HG03354 (cell line): ENCODE measurements at regions not wholly inside any gene's neighbourhood (a gene's known extent, or its start where the extent isn't known, plus 50 kb on each side); places are given as distances from the start of the nearest gene placed in this dataset.

Source experiments
- ATAC-seq: cut with Tn5 transposase; IDR thresholded peaks from one replicate; pipeline ENCODE4 v1.9.1; 2021; ENCODE audit warnings: mild to moderate bottlenecking; ENCODE audit not compliant: unreplicated experiment, poor library complexity, severe bottlenecking

DNA sequence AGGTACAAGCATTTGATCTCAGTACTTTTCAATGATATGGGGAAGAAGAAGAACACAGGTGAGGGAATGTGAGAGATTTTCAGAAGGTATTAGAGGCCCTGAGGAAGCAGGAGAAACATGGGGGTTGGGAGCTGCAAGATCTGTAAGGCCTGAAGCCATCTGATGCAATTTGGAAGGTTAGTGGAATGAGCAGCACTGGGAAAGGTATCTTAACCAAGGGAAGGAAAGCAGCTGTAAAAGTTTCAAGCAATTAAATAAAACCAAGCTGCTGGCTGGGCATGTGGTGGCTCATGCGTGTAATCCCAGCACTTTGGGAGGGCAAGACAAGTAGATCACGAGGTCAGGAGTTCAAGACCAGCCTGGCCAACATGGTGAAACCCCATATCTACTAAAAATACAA lies 104.4 kb upstream of the PARP11 start:
- no peak for ATAC-seq

DNA sequence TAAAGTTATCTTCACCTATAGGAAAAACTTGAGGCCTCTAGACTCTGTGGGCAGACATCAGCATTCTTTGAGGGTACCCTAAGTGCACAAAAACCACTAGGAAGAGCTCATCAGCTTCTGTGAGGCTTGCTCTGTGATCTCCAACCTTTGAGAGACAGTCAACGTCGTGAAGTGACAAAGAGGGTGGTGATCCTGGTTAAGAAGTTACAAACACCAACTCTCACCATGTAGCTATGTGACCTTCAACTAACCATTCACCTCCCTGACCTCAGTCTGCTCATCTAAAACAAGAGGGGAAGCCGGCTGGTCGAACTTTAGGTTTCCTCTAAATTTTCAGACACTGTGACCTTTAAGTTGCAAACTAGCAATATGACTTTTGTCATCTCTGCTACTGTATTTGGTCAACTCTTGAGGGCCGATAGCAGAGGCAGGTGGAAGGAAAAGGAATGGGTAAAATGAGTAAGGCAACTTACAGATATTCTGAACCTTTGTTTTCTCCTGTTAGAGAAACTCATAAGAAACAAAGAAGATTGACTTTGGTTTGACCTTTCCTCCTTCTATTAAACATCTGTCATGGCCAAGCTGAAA lies 103.2 kb upstream of the PARP11 start:
- no peak for ATAC-seq

DNA sequence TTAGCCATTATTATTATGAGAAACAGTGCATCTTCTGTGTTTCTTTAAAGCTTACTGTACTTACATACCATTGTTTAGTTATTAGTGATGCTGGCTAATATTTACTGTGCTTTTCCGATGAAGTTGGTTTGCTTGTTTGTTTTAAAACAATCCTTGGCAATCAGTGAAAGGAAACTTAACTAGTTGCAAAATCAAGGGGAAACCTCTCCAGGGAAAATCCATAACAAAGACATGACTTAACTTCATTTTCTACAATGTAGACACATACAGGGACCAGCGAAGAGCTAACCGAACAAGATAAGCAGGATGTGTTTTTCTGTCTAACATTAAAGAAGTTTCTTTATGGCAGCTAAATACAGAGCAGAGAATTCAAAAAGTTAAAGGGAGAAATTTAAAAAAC lies 102.5 kb upstream of the PARP11 start:
- ATAC-seq: no peak

DNA sequence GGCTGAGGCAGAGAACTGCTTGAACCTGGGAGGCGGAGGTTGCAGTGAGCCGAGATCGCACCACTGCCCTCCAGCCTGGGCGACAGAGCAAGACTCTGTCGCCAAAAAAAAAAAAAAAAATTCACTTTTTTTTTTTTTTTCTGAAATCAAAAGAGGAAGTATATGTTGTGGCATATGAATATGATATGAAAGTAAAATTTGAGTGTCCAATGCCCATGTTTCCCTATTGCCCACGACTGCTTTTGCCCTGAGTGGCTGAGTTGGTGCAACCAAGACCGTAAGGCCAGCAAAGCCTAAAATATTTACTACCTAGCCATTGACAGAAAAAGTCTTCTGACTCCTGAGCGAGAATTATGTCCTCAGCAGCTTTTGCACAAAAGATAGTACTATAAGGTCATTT lies 101.7 kb upstream of the PARP11 start:
- ATAC-seq: no peak

DNA sequence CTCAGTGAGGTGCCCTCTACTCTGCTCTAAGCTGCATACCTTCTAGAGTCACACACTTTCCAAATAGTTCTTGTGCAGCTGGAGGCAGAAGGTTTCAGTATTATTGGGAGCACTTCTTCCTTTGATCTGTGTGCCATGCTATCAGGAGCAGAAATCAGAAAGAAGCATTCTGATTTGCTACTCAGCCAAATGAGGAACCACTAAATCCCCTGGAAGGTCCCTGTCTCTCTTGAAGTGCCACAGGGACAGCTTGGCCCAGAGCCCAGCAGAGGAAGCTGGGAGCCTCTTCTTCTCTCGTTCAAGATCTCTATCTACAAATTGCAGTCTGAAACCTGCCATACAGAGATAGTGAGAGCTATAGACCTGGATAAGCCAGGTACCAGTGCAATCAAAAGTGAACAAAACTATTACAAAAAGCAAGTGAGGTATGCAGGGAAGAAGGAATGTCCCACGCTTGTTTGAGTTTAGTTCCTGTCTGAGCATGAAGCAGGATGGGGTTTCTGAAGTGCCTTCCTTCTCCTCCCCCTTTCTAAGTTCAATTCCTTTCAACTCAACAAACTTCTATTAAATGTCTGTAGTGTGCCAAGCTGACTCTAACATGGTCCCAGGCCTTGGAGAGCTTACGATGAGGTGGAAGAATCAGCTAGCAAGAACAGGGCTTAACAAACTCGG lies 100.9 kb upstream of the PARP11 start:
- ATAC-seq: no peak

DNA sequence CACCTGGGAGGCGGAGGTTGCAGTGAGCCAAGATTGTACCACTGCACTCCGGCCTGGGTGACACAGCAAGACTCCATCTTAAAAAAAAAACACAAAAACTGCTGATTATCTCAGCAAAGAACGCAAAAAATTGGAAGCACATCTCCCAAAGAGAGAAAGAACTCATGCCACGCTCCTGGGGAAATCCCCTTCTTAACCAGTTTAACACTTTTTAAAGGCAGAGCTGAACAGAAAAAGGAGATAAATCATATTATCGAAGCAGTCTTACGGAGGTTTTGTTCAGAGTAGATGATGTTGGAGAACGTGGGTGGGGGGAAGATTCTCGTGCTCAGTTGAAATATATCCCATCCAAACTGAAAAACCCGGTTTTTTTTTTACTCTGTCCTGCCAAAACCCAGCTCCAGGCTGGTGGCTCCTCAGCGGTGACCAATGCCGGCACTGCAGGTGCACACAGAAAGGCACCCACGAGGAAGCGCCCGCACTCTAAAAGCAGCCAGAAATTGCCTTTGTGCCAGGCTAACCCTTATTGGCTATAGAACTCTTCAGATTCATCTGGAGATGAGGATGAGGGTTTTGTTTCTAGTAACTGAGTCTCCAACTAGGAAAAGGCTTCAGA lies 100.2 kb upstream of the PARP11 start:
- no peak for ATAC-seq

DNA sequence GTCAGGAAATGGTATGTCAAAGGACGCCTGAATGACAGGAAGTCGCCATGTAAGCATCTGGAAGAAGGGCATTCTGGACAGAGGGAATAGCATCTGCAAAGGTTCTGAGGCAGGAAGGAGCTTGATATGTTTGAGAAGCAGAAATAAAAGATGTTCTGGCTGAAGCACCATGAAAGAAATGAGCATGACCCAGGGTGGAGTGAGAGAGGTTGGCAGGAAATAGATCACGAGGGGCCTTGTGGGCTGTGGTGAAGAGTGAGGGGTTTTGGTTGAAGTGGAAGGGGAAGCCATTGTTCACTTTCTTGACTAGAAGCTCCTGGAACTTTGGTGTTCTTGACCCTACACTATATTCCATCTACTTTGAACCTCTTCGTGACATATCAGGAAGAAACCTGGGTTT lies 99.4 kb upstream of the PARP11 start:
- no peak for ATAC-seq

DNA sequence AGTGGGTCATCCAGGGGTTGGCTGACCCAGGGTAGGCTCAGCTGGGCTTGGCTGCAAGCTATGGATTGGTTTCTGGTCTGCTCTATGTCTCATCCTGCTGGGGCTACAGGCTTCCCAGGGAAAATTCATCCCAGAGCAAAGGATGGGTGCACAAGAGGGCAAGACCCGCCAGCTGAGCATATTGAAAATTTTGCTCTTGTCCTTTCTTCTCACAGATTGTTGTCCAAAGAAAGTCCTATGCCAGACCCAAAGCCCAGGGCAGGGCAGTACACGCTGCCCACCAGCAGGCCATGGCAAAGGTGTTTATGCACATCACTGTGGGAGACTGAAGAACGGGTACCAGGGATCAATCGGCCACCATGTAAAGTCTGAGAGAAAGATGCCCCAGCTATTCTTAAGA lies 95.3 kb upstream of the PARP11 start:
- ATAC-seq: no peak

DNA sequence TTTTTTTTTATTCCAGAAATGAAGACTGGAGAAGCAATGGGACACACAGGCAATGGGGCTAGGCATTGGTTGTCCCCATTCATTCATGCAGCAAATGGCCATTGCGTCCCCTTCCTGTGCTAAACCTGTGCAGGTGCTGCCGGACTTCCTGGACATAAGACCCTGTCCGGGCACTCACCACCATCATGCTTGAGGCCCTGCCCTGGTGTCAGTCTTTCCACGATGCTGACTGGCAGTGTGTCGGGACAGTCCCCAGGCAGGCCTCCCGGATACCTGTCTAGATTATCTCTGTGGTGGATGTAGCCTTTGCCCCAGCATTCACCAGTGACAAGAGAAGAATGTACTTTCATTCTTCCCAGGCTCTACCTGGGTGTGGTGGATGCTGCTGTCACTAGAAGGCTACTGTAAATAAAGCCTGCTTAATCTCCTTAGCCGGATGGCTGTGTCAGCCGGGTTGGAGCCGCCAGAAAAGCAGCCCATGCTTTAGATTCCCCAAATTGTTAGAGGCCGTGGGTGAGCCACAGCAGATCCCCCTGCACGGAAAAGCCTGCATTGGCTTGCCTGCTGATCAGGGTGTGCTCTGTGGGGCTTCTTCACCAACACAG lies 94.5 kb upstream of the PARP11 start:
- ATAC-seq: no peak

DNA sequence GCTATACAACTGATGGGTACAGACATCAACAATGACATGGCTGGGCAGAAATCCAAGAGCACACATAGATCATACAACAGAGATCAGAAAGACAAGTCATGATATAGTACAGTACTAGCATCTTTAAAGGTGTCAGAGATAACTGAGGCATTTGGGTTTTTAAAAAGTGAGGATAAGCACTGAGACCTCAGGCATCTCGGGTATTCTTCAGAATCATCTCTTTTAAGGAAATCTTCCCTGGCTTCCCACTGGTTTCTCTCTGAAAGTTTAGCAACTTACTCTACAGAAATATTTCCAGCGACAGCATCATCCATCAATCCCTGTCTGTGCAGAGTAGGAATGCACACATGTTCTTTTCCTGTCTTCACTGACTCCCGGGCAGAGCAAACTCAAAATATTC lies 93.2 kb upstream of the PARP11 start:
- no peak for ATAC-seq

DNA sequence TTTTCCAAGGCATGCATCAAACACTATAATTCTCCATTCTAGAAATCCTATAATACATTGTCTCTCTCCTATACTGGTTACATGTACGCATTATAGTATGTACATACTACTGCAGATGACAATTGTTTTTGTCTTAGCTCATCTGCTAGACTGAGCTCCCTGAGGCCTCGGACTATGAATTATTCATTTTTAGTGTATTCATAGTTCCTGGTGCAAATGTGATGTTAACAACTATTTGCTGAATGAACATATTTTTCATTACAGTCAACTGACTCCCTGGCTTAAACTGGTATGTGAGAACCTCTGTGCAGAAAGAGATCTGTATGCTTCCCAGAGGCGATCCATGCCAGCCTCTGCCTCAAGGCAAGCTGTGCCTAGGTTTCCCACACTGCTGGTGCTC lies 91.8 kb upstream of the PARP11 start:
- no peak for ATAC-seq

DNA sequence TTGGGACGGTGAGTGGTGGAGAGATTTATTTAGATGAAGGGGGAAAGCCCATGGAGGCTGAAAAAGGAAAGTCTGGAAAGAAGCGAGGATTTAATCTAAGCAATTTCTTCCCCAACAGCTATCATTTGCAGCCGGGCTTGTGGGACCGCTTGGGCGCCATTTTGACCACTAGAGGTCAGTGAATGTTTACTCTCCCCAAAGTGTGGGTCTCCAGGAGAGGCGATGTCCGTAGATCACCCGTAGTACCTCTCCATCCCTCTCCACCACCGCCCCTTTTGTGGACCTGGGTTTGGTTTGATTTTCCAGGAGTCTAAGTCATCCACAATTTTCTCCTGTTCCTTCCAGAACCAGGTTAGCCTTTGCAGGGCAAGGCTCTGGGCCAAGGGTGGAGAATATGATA lies 91.2 kb upstream of the PARP11 start:
- ATAC-seq: no peak

DNA sequence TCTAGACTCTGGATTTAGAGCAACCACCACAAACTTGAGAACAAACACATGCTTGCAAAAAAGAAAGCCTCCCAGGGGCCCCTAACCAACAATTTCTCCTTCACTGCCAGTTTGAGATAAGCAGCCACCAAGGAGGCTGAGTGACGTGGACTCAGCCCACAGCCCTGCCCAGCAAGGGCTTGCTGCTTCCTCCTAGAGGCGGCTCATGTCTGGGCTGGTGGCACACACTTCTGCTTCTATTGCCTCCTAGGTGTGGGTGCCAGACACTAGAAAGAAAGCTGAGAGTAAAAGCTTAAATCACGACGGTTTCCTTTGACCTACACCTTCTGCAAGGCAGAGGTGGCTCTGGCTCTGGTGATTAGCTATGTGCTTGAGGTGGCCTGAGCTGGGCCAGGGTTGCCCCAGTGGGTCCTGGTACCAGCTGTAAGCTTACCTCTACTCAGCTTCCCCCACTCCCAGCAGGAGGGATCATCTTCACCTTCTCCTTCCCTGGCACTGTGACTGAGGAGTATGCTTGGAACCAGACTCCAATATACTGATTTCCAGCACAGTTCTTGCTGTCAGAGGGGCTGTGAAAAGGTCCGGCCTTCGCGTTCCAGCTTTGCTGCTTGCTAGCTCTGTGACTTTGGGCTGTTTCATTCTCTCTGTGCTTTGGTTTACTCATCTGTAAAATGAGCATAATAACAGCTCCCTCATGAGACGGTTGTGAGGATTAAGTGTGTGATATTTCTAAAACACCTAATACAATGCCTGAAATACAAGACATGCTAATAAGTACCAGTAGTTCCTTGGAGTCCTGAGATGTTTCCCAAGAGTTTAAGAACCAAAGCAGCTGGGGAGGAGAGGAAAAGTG lies 89.7 kb upstream of the PARP11 start:
- ATAC-seq: no peak

DNA sequence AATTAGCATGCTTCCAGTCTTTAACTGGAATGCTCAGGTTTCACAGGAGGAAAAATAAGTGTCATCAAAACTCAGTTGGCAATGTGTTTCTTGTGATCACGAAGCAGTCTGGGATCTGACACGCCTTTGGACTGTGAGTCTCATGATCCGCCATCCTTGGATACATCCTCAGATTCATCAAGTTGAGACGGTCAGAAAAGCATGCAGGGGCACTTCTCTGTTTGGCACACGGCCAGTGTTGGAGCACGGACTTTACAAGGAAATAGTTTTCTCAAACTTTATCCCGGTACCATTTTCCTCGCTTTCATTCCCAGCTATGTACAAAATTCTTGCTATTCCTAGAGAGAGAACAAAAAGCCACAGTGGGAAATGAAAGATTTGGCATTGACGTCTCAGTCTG lies 88.4 kb upstream of the PARP11 start:
- ATAC-seq: no peak

DNA sequence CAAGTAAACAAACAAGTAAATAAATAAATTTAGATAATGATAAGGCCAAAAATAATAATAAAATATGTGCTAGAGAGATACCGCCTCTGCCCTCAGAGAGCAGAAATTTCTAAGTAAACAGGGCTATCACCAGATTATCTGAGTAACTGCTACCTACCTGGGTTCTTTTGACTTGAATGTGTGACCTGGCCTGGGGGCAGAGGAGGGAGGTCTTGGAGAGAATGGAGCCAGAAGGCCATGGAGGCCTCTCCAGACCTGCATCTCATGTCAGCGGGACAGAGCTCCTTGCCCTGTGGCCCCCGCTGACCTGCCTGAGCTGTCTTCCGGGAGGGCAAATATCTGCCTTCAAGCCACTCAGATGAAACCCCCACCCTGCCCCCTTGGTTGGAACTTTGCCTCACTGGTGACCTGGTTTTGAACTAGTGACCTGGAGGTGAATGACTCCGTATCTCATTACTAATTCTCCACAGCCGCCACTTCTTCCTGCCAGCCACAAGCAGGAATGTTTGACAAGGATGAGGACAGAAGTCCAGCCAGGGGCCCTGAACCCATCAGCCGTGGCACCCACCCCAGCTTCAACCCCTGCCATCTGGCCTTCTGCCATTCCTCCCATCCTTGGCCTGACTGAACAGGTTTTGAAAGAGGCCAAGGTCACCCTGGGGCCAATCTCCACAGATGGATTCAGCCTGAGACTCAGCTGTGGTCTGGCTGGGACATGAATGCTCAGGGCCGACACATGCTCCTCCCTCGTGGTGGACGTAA lies 86.8 kb upstream of the PARP11 start:
- ATAC-seq: no peak

DNA sequence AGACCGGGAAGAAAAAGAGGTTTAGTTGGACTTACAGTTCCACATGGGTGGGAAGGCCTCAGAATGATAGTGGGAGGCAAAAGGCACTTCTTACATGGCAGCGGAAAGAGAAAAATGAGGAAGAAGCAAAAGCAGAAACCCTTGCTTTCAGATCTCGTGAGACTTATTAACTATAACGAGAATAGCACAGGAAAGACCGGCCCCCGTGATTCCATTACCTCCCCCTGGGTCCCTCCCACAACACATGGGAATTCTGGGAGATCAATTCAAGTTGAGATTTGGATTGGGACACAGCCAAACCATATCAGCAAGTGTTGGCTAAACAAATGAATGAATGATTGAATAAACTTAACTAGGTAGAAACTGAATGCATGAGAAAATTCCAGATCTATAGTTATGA lies 85.3 kb upstream of the PARP11 start:
- ATAC-seq: no peak

DNA sequence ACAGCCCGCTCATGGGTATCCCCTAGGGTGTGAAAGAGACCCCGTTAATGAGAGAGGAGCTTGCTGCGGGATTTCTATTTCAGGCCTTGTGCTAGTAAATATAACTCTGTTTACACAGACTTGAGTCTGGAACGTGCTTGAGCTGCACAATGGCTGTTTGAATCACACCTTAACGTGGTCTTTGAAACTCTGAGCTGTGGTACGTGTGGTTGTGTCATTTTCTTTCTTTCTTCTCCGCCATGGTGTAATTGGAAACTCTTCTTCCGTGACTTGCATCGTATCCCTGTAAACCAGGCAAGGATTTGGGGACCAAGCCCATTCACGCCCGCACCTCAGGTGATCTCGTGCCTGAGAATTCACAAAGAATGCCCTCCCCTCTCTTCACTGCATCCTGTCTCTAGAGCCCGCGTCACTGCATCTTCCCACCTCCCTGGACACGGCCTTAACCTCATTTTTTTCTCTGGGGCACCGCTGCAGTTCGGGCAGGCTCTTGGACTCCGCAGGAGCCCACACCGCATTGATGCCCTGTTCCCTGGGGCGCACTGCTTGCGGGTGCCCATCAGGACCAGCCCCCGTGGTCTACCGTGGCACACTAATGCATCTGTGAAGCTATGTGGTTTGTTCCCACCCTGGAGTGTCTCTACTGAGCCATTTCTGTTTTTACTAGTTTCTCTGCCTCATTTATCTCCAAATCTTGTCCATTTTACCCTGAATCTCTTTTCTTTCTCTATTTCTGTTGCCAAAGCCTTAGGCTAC lies 78.4 kb upstream of the PARP11 start:
- ATAC-seq: no peak

DNA sequence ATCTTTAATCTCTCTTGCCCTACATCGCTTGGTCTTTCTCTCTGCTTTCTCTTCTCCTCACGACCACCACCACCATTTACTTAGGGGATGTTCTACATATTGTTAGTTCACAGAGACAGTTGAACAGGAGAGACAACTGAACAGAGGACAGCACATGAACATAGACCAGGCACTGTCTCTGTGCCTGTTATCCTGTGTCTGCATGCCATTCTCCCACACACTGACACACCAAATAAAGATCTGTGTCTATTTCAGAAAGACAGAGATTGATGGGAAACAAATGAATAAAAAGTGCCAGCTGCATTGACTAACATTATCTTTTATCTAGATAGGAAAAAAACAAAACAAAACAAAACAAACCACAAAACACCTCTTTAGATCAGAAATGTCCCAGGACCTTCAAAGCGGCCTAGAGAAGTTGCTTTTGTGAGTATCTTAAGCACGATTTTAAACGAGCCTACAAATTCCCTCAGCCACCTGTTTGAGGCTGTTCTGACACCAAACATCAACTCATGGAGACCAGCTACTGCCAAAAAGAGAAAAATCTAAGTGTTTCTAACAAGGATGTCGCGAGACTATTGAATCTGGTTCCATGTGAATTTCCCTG lies 77.6 kb upstream of the PARP11 start:
- ATAC-seq: no peak

DNA sequence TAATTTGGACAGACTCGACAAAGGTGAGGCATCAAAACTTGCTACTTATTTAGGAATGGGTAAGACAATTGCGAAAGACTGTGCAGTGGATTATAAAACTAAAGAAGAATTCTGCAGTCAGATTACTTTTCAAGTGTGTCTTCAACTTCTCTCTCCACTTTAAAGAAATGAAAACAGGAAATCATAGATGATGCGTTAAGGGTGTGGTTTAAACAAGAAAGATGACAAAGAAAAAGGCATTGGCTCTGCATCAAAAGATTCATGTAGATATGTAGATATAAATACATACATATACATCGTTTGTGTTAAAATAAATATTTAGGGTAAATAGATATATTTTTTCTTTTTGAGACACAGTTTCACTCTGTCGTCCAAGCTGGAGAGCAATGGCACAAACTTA lies 74.6 kb upstream of the PARP11 start:
- ATAC-seq: no peak
